ENCODE measurements at regions not wholly inside any gene's neighbourhood (a gene's known extent, or its start where the extent isn't known, plus 50 kb on each side); places are given as distances from the start of the nearest gene placed in this dataset.

GRCh38 chr13:59318320-59318930, 845.3 kb downstream of the DIAPH3 start:
- TF ChIP-seq CTCF (IDR thresholded peaks at IDR 0.05) (peak in 5 of 6 experiments; percentile 25 to 59 (median 52)), POLR2A (IDR thresholded peaks at IDR 0.05) (no peak)

Data from Peyer's patch (tissue), 4 donors.